GM10248 (cell line): ENCODE measurements at regions not wholly inside any gene's neighbourhood (a gene's known extent, or its start where the extent isn't known, plus 50 kb on each side); places are given as distances from the start of the nearest gene placed in this dataset.

ENCODE experiments used
- CTCF ChIA-PET: fragments of 300-600 bp; sonication (Branson Sonifier 250); formaldehyde crosslinking; extraction: SDS; loops from one replicate; lab custom pipeline; 2021; ENCODE audit warnings: antibody characterized with exemption; lab: Yijun Ruan, JAX
- POLR2A ChIA-PET: fragments of 350-650 bp; sonication (Branson Sonifier 250); formaldehyde crosslinking; extraction: SDS; loops from one replicate; lab custom pipeline; 2020; ENCODE audit warnings: antibody characterized with exemption; lab: Yijun Ruan, JAX
- DNase-seq: peaks from one replicate; pipeline ENCODE4 v3.0.0; 2012; ENCODE audit errors: extremely low spot score
- CTCF ChIP-seq: IDR thresholded peaks from 2 replicates; pipeline ENCODE4 v1.5.1; 2012; ENCODE audit warnings: mild to moderate bottlenecking, low read depth; ENCODE audit errors: extremely low read depth, missing control alignments, control extremely low read depth

- CTCF ChIA-PET, result no interaction called here
- POLR2A ChIA-PET, result no interaction called here
- TF ChIP-seq CTCF, result no peak
- DNase-seq, result no peak
These were observed 316.2 kb downstream of the BRINP1 start for GRCh38 chr9:119053070-119053469.

- no peak for TF ChIP-seq CTCF
- POLR2A ChIA-PET, result no interaction called here
- DNase-seq, result no peak
- CTCF ChIA-PET, result no interaction called here
These were observed 308.4 kb downstream of the BRINP1 start for GRCh38 chr9:119060629-119061385.

GRCh38 chr9:119071636-119072035 is 297.6 kb downstream of the BRINP1 start:
- no peak for DNase-seq
- ChIA-PET POLR2A (no interaction called here), CTCF (interaction anchor here (1.3 kb wide), 1 partner anchor 10 kb away, joined by 3 read pairs; no protein-coding TSS in a partner anchor)
- TF ChIP-seq CTCF, result no peak

GRCh38 chr9:119074017-119074416 is 295.2 kb downstream of the BRINP1 start:
- CTCF ChIA-PET, result no interaction called here
- POLR2A ChIA-PET, result no interaction called here
- no peak for DNase-seq
- TF ChIP-seq CTCF, result no peak

GRCh38 chr9:119078015-119078414 is 291.2 kb downstream of the BRINP1 start:
- ChIA-PET POLR2A (no interaction called here), CTCF (no interaction called here)
- no peak for DNase-seq
- TF ChIP-seq CTCF, result no peak

GRCh38 chr9:119083673-119084072 is 285.6 kb downstream of the BRINP1 start:
- ChIA-PET POLR2A (no interaction called here), CTCF (no interaction called here)
- DNase-seq, result no peak
- no peak for TF ChIP-seq CTCF
